G401.6 (cell line): ENCODE measurements at regions not wholly inside any gene's neighbourhood (a gene's known extent, or its start where the extent isn't known, plus 50 kb on each side); places are given as distances from the start of the nearest gene placed in this dataset.
"Not testable (repeated sequence)": the region's sequence is repeated elsewhere in the genome, so short reads cannot be mapped to it uniquely, and the experiment has no call there.

ENCODE experiments used
- FAIRE-seq: peaks from 2 replicates; lab custom pipeline; 2012; peaks lifted over from hg19 to GRCh38; lab: Jason Lieb, UNC

GRCh38 chr5:89338935-89339334, 456.0 kb upstream of the MEF2C start:
- no peak for FAIRE-seq

- no peak for FAIRE-seq
Observed at GRCh38 chr5:89336111-89336510, 453.1 kb upstream of the MEF2C start.

GRCh38 chr5:89330140-89330539, 447.2 kb upstream of the MEF2C start:
- no peak for FAIRE-seq

- no peak for FAIRE-seq
Observed at GRCh38 chr5:89327608-89328007, 444.6 kb upstream of the MEF2C start.

GRCh38 chr5:89324990-89325389, 442.0 kb upstream of the MEF2C start:
- FAIRE-seq, result no peak

GRCh38 chr5:89320421-89321277, 437.7 kb upstream of the MEF2C start:
- no peak for FAIRE-seq

- FAIRE-seq, result not testable (repeated sequence)
Observed at GRCh38 chr5:89317838-89318237, 434.9 kb upstream of the MEF2C start.

GRCh38 chr5:89315286-89316100, 432.5 kb upstream of the MEF2C start:
- FAIRE-seq, result no peak

- FAIRE-seq, result no peak
Observed at GRCh38 chr5:89313804-89314588, 431.0 kb upstream of the MEF2C start.

- no peak for FAIRE-seq
Observed at GRCh38 chr5:89313044-89313443, 430.1 kb upstream of the MEF2C start.

GRCh38 chr5:89309268-89309667, 426.3 kb upstream of the MEF2C start:
- no peak for FAIRE-seq

- FAIRE-seq, result no peak
Observed at GRCh38 chr5:89308606-89309040, 425.6 kb upstream of the MEF2C start.

GRCh38 chr5:89307972-89308371, 425.0 kb upstream of the MEF2C start:
- no peak for FAIRE-seq

GRCh38 chr5:89307141-89307540, 424.2 kb upstream of the MEF2C start:
- not testable (repeated sequence) for FAIRE-seq

- no peak for FAIRE-seq
Observed at GRCh38 chr5:89303033-89303480, 420.1 kb upstream of the MEF2C start.

GRCh38 chr5:89302102-89302891, 419.3 kb upstream of the MEF2C start:
- no peak for FAIRE-seq

GRCh38 chr5:89301321-89302025, 418.5 kb upstream of the MEF2C start:
- no peak for FAIRE-seq

GRCh38 chr5:89300426-89300970, 417.5 kb upstream of the MEF2C start:
- FAIRE-seq, result no peak

GRCh38 chr5:89299998-89300397, 417.0 kb upstream of the MEF2C start:
- no peak for FAIRE-seq

- no peak for FAIRE-seq
Observed at GRCh38 chr5:89297066-89297465, 414.1 kb upstream of the MEF2C start.

GRCh38 chr5:89293810-89294209, 410.8 kb upstream of the MEF2C start:
- no peak for FAIRE-seq
